Body of pancreas (tissue), 4 donors: ENCODE measurements at regions not wholly inside any gene's neighbourhood (a gene's known extent, or its start where the extent isn't known, plus 50 kb on each side); places are given as distances from the start of the nearest gene placed in this dataset.

Experiments used
- POLR2A ChIP-seq, 3 donors: fragments of 450-650 bp; IDR thresholded peaks; one replicate each; pipeline ENCODE4 v1.6.1; 2016; ENCODE audit warnings: antibody characterized with exemption in 3 of 3, mild to moderate bottlenecking in 2 of 3
- TF ChIP-seq, protein P1 (sequence below), 7 experiments: fragments of 450-650 bp in 4 of 7; fragments of 200-600 bp in 3 of 7; sonication (generic) in 3 of 7; IDR thresholded peaks; one replicate each; pipeline ENCODE4 v1.5.1; 2016 to 2019; ENCODE audit warnings: antibody characterized with exemption in 7 of 7

DNA sequence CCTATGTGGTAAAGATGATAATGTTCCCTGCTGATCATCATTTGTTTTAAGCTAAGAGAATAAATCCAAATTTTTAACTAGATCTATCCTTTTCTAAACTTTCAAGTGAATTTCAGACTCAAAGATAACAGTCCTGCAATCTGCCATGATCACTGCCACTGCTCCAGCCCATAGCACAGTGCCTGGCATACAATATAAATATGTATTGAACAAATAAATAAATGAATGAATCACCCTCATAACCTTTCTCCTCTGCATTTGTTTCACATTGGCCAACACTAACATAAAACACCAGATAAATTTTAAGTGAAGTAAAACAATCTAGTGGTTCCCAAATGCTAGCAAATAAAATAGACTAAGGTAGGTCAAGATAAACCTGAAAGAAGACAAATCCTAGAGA lies 439.0 kb downstream of the GPM6A start:
- TF ChIP-seq, protein P1, sequence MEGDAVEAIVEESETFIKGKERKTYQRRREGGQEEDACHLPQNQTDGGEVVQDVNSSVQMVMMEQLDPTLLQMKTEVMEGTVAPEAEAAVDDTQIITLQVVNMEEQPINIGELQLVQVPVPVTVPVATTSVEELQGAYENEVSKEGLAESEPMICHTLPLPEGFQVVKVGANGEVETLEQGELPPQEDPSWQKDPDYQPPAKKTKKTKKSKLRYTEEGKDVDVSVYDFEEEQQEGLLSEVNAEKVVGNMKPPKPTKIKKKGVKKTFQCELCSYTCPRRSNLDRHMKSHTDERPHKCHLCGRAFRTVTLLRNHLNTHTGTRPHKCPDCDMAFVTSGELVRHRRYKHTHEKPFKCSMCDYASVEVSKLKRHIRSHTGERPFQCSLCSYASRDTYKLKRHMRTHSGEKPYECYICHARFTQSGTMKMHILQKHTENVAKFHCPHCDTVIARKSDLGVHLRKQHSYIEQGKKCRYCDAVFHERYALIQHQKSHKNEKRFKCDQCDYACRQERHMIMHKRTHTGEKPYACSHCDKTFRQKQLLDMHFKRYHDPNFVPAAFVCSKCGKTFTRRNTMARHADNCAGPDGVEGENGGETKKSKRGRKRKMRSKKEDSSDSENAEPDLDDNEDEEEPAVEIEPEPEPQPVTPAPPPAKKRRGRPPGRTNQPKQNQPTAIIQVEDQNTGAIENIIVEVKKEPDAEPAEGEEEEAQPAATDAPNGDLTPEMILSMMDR (IDR thresholded peaks at IDR 0.05) = no peak
- TF ChIP-seq POLR2A (IDR thresholded peaks at IDR 0.05) = no peak
